SU-DHL-6 (cell line): ENCODE measurements at regions not wholly inside any gene's neighbourhood (a gene's known extent, or its start where the extent isn't known, plus 50 kb on each side); places are given as distances from the start of the nearest gene placed in this dataset.
"Not testable (repeated sequence)": the region's sequence is repeated elsewhere in the genome, so short reads cannot be mapped to it uniquely, and the experiment has no call there.

Source experiments
- H2AFZ ChIP-seq: fragments of 200-600 bp; sonication (generic); 2 replicates; pipeline ENCODE4 v1.6.1; 2014; ENCODE audit warnings: low read depth, mild to moderate bottlenecking, moderate library complexity, mixed read lengths, antibody characterized with exemption, low read length; ENCODE audit not compliant: severe bottlenecking
- H3F3A ChIP-seq: fragments of 200-600 bp; shearing (Covaris generic); 2 replicates; pipeline ENCODE4 v1.6.0; 2016; ENCODE audit warnings: antibody characterized with exemption, mild to moderate bottlenecking; ENCODE audit not compliant: insufficient read depth
- H3K27ac ChIP-seq: fragments of 200-600 bp; sonication (generic); 2 replicates; pipeline ENCODE4 v1.5.1; 2016; ENCODE audit warnings: low read depth, mild to moderate bottlenecking, low read length, moderate library complexity, mixed read lengths
- H3K27me3 ChIP-seq: fragments of 200-600 bp; sonication (generic), shearing (Covaris generic); 2 replicates; pipeline ENCODE4 v1.6.0; 2014; ENCODE audit warnings: mild to moderate bottlenecking, low read length
- H3K36me3 ChIP-seq: fragments of 200-600 bp; sonication (generic); 2 replicates; pipeline ENCODE4 v1.6.1; 2014; ENCODE audit warnings: mild to moderate bottlenecking, low read length, mixed read lengths
- H3K4me2 ChIP-seq: fragments of 300-600, 200-600 bp; shearing (Covaris generic), sonication (generic); 2 replicates; pipeline ENCODE4 v1.6.0; 2014; ENCODE audit warnings: low read length, low read depth, mild to moderate bottlenecking; ENCODE audit not compliant: poor library complexity, severe bottlenecking
- H3K4me3 ChIP-seq: fragments of 200-600 bp; sonication (generic); 2 replicates; pipeline ENCODE4 v1.5.1; 2014; ENCODE audit warnings: antibody characterized with exemption, low read length, mild to moderate bottlenecking, mixed read lengths; ENCODE audit not compliant: insufficient read depth, poor library complexity, severe bottlenecking
- H3K79me2 ChIP-seq: fragments of 200-600 bp; sonication (generic); 2 replicates; pipeline ENCODE4 v1.6.1; 2014; ENCODE audit warnings: mild to moderate bottlenecking, low read length, moderate library complexity; ENCODE audit not compliant: insufficient read depth
- H3K9ac ChIP-seq: fragments of 200-600 bp; sonication (generic); 2 replicates; pipeline ENCODE4 v1.7.0; 2014; ENCODE audit warnings: mild to moderate bottlenecking, low read length
- H3K9me2 ChIP-seq: fragments of 200-600 bp; sonication (generic); replicated peaks from 2 replicates; pipeline ENCODE4 v1.6.1; 2014; ENCODE audit warnings: low read length; ENCODE audit not compliant: insufficient read depth
- H3K9me3 ChIP-seq: fragments of 200-600 bp; sonication (generic); 2 replicates; pipeline ENCODE4 v1.6.1; 2014; ENCODE audit warnings: low read length, mixed read lengths; ENCODE audit not compliant: insufficient read depth
- H4K20me1 ChIP-seq: fragments of 200-600 bp; sonication (generic); 2 replicates; pipeline ENCODE4 v1.6.1; 2014; ENCODE audit warnings: low read depth, mild to moderate bottlenecking, antibody characterized with exemption, low read length, moderate library complexity, mixed read lengths
- EZH2phosphoT487 ChIP-seq: fragments of 200-600 bp; sonication (generic), shearing (Covaris generic); conservative IDR thresholded peaks from 2 replicates; pipeline ENCODE4 v1.6.1; 2018; ENCODE audit warnings: mild to moderate bottlenecking, antibody characterized with exemption, low read length, moderate library complexity, mixed read lengths
- TF ChIP-seq, protein P1 (sequence below): fragments of 200-600 bp; sonication (generic); IDR thresholded peaks from one replicate; pipeline ENCODE4 v1.5.1; 2017; ENCODE audit warnings: antibody characterized with exemption, mild to moderate bottlenecking, low read length, moderate library complexity; ENCODE audit not compliant: insufficient read depth, poor library complexity, severe bottlenecking

- Histone ChIP-seq H3K9me2 (no peaks in the 10 kb centered on the region), H4K20me1 (no peaks in the 10 kb centered on the region), H3K27ac (no peak overlapping the region), H2AFZ (no peak overlapping the region), H3K27me3 (no peaks in the 10 kb centered on the region), H3K9me3 (no peaks in the 10 kb centered on the region), H3K4me2 (no peak overlapping the region), H3K79me2 (no peaks in the 10 kb centered on the region), H3F3A (no peaks in the 10 kb centered on the region), H3K36me3 (no peaks in the 10 kb centered on the region), H3K4me3 (no peak overlapping the region), H3K9ac (no peak overlapping the region)
- TF ChIP-seq, protein P1, sequence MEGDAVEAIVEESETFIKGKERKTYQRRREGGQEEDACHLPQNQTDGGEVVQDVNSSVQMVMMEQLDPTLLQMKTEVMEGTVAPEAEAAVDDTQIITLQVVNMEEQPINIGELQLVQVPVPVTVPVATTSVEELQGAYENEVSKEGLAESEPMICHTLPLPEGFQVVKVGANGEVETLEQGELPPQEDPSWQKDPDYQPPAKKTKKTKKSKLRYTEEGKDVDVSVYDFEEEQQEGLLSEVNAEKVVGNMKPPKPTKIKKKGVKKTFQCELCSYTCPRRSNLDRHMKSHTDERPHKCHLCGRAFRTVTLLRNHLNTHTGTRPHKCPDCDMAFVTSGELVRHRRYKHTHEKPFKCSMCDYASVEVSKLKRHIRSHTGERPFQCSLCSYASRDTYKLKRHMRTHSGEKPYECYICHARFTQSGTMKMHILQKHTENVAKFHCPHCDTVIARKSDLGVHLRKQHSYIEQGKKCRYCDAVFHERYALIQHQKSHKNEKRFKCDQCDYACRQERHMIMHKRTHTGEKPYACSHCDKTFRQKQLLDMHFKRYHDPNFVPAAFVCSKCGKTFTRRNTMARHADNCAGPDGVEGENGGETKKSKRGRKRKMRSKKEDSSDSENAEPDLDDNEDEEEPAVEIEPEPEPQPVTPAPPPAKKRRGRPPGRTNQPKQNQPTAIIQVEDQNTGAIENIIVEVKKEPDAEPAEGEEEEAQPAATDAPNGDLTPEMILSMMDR, result no peak
- TF ChIP-seq EZH2phosphoT487, result no peak
These were observed 389.7 kb upstream of the RUNX1 start for GRCh38 chr21:35438643-35439404.

DNA sequence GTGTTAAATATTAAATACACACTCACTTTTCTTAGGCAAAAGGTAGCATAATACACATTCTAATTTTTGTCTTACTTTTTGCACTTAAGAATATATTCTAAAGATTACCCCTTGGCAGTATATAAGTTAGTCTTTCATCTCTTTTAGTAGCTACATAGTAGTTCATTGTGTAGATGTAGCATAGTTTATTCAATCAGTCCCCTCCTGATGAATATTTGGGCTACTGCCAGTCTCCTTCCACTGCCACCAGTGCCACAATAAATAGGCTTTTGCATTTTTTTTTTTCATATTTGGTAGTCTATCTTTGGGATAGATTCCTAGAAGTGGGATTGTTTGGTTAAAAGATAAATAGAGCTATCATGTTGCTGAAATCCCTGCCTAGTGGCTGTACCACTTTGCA, 388.8 kb upstream of the RUNX1 start:
- Histone ChIP-seq H3K9me2 (no peaks in the 10 kb centered on the region), H4K20me1 (no peaks in the 10 kb centered on the region), H3K9ac (no peak overlapping the region), H3K36me3 (no peaks in the 10 kb centered on the region), H3K79me2 (no peaks in the 10 kb centered on the region), H3K4me3 (no peak overlapping the region), H3K27me3 (no peaks in the 10 kb centered on the region), H3K9me3 (no peaks in the 10 kb centered on the region), H3F3A (no peaks in the 10 kb centered on the region), H3K27ac (no peak overlapping the region), H2AFZ (no peak overlapping the region), H3K4me2 (no peak overlapping the region)
- TF ChIP-seq, protein P1, result no peak
- TF ChIP-seq EZH2phosphoT487, result no peak

DNA sequence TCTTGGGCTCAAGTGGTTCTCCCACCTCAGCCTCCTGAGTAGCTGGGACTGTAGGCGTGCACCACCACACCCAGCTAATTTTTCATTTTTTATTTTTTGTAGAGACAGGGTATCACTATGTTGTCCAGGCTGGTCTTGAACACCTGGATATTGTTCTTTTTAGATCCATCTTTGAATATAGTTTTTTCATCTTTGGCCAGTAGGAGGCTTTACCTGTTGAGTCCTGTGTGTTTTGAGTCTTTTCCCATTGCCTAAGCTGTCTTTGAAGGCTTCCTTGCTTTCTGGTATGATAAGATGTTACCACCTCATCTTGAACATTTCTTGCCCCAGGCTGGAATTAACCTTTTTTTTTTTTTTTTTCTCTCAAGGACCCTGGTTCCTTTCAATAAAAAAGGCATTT, 387.8 kb upstream of the RUNX1 start:
- H3K9ac ChIP-seq, result no peak overlapping the region
- H3K79me2 ChIP-seq, result no peaks in the 10 kb centered on the region
- H4K20me1 ChIP-seq, result no peaks in the 10 kb centered on the region
- no peak overlapping the region for H3K27ac ChIP-seq
- no peak overlapping the region for H2AFZ ChIP-seq
- no peaks in the 10 kb centered on the region for H3K9me3 ChIP-seq
- no peaks in the 10 kb centered on the region for H3F3A ChIP-seq
- no peaks in the 10 kb centered on the region for H3K36me3 ChIP-seq
- H3K9me2 ChIP-seq, result no peaks in the 10 kb centered on the region
- H3K4me3 ChIP-seq, result no peak overlapping the region
- no peaks in the 10 kb centered on the region for H3K27me3 ChIP-seq
- H3K4me2 ChIP-seq, result no peak overlapping the region
- TF ChIP-seq, protein P1, result no peak
- TF ChIP-seq EZH2phosphoT487, result no peak

DNA sequence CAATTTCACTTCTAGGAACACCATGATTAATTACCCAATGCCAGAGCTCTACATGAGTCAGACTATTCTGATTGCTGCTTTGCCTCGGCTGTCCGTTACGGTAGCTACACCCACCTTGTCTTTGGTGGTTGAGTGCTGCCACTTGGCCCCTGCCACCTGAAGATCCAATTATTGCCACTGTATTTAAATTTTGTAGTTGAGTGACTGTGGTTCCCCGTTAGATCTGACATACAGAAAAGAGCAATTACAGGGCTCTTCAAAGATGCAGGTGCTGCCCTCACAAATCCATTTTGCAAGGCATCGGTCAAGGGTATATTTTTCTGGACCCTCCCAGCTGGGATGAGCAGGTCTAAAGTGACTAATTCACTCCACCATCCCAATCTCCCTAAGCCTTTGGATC, 383.5 kb upstream of the RUNX1 start:
- not testable (repeated sequence) for H2AFZ ChIP-seq, H3K27ac ChIP-seq, H3K4me3 ChIP-seq, H3K9ac ChIP-seq, H3K79me2 ChIP-seq, H3K9me2 ChIP-seq, H4K20me1 ChIP-seq, H3K36me3 ChIP-seq, H3K4me2 ChIP-seq, H3K9me3 ChIP-seq, H3K27me3 ChIP-seq, H3F3A ChIP-seq
